DND-41 (cell line): ENCODE measurements at regions not wholly inside any gene's neighbourhood (a gene's known extent, or its start where the extent isn't known, plus 50 kb on each side); places are given as distances from the start of the nearest gene placed in this dataset.

Source experiments
- EZH2 ChIP-seq: IDR thresholded peaks from 3 replicates; pipeline ENCODE4 v1.6.1; 2012; ENCODE audit warnings: borderline replicate concordance, low read depth, mild to moderate bottlenecking, moderate library complexity, low read length, inconsistent platforms; ENCODE audit not compliant: severe bottlenecking
- TF ChIP-seq, protein P1 (sequence below): IDR thresholded peaks from 2 replicates; pipeline ENCODE4 v1.5.1; 2012; ENCODE audit warnings: borderline replicate concordance, low read length, moderate library complexity, mild to moderate bottlenecking; ENCODE audit not compliant: poor library complexity, severe bottlenecking; ENCODE audit errors: extremely low read depth

DNA sequence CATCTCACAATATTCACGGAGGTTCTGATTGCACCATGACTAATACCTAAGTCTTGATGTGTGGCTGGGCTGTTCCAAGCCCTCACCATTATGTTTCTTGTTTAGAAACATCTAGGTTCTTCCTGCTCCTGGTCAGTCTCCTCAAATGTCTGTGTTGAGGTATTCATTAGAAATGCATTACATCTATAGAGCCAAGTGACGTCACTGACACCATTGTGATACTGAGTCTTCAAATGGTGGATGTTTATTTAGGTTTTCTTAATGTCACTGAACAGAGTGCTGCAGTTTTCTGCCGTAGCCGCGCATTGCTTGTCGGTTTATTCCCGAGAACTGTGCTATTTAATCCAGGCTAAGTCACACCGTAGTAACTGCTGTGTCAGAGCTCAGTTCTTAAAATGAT lies 142.4 kb upstream of the SPACA7 start:
- TF ChIP-seq, protein P1, sequence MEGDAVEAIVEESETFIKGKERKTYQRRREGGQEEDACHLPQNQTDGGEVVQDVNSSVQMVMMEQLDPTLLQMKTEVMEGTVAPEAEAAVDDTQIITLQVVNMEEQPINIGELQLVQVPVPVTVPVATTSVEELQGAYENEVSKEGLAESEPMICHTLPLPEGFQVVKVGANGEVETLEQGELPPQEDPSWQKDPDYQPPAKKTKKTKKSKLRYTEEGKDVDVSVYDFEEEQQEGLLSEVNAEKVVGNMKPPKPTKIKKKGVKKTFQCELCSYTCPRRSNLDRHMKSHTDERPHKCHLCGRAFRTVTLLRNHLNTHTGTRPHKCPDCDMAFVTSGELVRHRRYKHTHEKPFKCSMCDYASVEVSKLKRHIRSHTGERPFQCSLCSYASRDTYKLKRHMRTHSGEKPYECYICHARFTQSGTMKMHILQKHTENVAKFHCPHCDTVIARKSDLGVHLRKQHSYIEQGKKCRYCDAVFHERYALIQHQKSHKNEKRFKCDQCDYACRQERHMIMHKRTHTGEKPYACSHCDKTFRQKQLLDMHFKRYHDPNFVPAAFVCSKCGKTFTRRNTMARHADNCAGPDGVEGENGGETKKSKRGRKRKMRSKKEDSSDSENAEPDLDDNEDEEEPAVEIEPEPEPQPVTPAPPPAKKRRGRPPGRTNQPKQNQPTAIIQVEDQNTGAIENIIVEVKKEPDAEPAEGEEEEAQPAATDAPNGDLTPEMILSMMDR, result no peak
- no peak for TF ChIP-seq EZH2
